NCI-H2107 treated with DMSO at 0.1 percent for 48 hours (cell line): ENCODE measurements at regions not wholly inside any gene's neighbourhood (a gene's known extent, or its start where the extent isn't known, plus 50 kb on each side); places are given as distances from the start of the nearest gene placed in this dataset.

Source experiments
- DNase-seq: peaks from one replicate; lab custom pipeline; 2025; ENCODE audit not compliant: unreplicated experiment; lab: John Stamatoyannopoulos, UW

- DNase-seq: no peak
Observed at GRCh38 chr11:71357414-71357813, 90.8 kb downstream of the DHCR7 start.

GRCh38 chr11:71356904-71357303, 91.3 kb downstream of the DHCR7 start:
- no peak for DNase-seq

GRCh38 chr11:71356280-71356876, 91.8 kb downstream of the DHCR7 start:
- DNase-seq: no peak

GRCh38 chr11:71355281-71355680, 92.9 kb downstream of the DHCR7 start:
- no peak for DNase-seq

GRCh38 chr11:71354394-71355105, 93.6 kb downstream of the DHCR7 start:
- no peak for DNase-seq

GRCh38 chr11:71352748-71353147, 95.4 kb downstream of the DHCR7 start:
- DNase-seq: no peak

GRCh38 chr11:71352226-71352625, 96.0 kb downstream of the DHCR7 start:
- DNase-seq: no peak

GRCh38 chr11:71349627-71350026, 97.2 kb upstream of the SHANK2 start:
- peak; percentile 4 for DNase-seq

- no peak for DNase-seq
Observed at GRCh38 chr11:71343828-71344400, 91.5 kb upstream of the SHANK2 start.

- DNase-seq: no peak
Observed at GRCh38 chr11:71342951-71343827, 90.8 kb upstream of the SHANK2 start.

GRCh38 chr11:71342116-71342515, 89.7 kb upstream of the SHANK2 start:
- no peak for DNase-seq

- no peak for DNase-seq
Observed at GRCh38 chr11:71341596-71341995, 89.2 kb upstream of the SHANK2 start.

- no peak for DNase-seq
Observed at GRCh38 chr11:71341173-71341572, 88.8 kb upstream of the SHANK2 start.

GRCh38 chr11:71340086-71340606, 87.8 kb upstream of the SHANK2 start:
- no peak for DNase-seq

GRCh38 chr11:71339396-71339881, 87.1 kb upstream of the SHANK2 start:
- DNase-seq: no peak

GRCh38 chr11:71338801-71339395, 86.5 kb upstream of the SHANK2 start:
- no peak for DNase-seq

GRCh38 chr11:71336996-71337754, 84.8 kb upstream of the SHANK2 start:
- peak; percentile 20 for DNase-seq

- no peak for DNase-seq
Observed at GRCh38 chr11:71336176-71336995, 84.0 kb upstream of the SHANK2 start.

GRCh38 chr11:71335371-71335770, 83.0 kb upstream of the SHANK2 start:
- no peak for DNase-seq
